Mammary epithelial cell (primary cell): ENCODE measurements at regions not wholly inside any gene's neighbourhood (a gene's known extent, or its start where the extent isn't known, plus 50 kb on each side); places are given as distances from the start of the nearest gene placed in this dataset.

ENCODE experiments used
- CTCF ChIP-seq, 2 donors: IDR thresholded peaks in 1 of 2; conservative IDR thresholded peaks in 1 of 2; 2 replicates each; pipeline ENCODE4 v1.5.1; 2011 to 2012; ENCODE audit warnings: inconsistent platforms in 2 of 2, low read length in 2 of 2, mild to moderate bottlenecking in 2 of 2, control low read depth in 1 of 2, low read depth in 1 of 2; ENCODE audit not compliant: insufficient read depth in 1 of 2; ENCODE audit errors: extremely low read depth in 1 of 2
- EZH2 ChIP-seq: IDR thresholded peaks from 2 replicates; pipeline ENCODE4 v1.6.1; 2012; ENCODE audit warnings: low read length, inconsistent platforms, borderline replicate concordance

GRCh38 chr15:93164409-93164808 is 75.4 kb upstream of the RGMA start:
- TF ChIP-seq CTCF (conservative IDR thresholded peaks at IDR 0.05 in 1 of 2, IDR thresholded peaks at IDR 0.05 in 1 of 2; ENCODE audit: extremely low read depth in 1 of 2, insufficient read depth in 1 of 2, low read depth in 1 of 2, low read length in 2 of 2), result no peak
- TF ChIP-seq EZH2, result no peak
